GM18517 (cell line): ENCODE measurements at regions not wholly inside any gene's neighbourhood (a gene's known extent, or its start where the extent isn't known, plus 50 kb on each side); places are given as distances from the start of the nearest gene placed in this dataset.
"Not testable (repeated sequence)": the region's sequence is repeated elsewhere in the genome, so short reads cannot be mapped to it uniquely, and the experiment has no call there.

Experiments used
- ATAC-seq: cut with Tn5 transposase; IDR thresholded peaks from one replicate; pipeline ENCODE4 v1.9.1; 2021; ENCODE audit warnings: mild to moderate bottlenecking, moderate library complexity; ENCODE audit not compliant: unreplicated experiment

DNA sequence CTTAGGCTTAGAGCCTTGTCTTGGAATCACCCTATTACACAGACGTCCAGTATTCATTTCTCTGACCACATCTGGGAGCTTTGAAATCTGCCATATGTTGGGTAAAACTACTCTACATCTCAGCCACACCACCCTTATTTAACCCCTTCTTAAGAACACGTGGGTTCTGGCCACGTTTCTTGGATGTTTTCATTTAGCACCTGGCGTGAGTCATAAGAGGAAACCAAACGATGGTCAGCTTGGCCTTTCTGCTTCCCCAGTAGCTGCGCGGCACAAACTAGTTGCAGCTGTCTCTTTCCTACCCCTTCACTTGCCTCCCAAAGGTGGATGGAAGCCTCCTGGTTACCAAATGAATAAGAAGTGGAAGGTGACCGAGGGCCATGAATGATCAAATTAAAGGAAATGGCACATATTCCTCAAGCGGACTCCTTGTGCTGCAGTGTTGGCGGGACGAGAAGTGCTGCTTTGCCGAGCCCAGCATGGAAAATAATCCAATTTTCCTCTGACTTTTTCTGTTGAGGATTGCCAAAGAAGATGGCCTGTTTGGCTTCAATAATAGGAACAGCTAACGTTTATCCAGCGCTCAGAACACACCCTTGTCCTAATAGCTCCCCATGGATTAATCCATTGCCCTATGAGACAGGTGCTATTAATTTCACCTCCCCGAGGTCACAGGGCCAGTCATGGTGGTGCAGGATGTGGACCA lies 154.1 kb downstream of the ZNF664 start:
- ATAC-seq, result no peak

DNA sequence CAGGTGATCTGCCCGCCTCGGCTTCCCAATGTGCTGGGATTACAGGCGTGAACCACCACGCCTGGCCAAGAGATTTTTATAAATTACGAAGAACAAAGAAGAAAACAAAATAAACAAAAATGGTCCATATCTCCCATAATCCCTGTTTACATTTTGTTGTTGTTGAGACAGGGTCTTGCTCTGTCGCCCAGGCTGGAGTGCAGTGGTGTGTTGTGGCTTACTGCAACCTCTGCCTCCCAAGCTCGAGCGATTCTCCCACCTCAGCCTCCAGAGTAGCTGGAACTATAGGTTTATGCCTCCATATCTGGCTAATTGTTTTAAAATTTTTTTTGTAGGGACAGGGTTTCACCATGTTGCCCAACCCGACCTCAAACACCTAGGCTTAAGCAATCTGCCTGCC lies 156.1 kb downstream of the ZNF664 start:
- no peak for ATAC-seq

GRCh38 chr12:124130691-124131591 lies 157.9 kb downstream of the ZNF664 start:
- peak; percentile 81 for ATAC-seq

- no peak for ATAC-seq
These were observed 158.6 kb downstream of the ZNF664 start for GRCh38 chr12:124131659-124132058.

DNA sequence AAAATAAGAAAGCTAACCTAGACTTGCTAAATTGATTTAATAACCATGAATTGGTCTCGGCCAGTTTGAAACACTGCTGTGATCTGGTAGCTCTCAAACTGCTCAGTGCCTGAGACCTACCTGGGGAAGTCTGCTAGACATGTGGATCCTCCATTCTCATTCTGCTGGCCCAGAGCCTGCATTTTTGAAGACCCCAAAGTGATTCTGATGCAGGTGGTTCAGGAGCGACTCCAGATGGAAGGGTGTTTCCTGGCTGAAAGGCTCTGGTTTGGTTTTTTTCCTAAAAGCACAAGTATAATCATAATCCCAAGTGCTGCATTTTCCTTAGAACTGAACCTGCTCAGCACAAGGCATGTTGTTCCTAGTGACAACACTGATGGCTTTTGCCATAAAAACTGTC lies 159.5 kb downstream of the ZNF664 start:
- no peak for ATAC-seq

GRCh38 chr12:124136796-124137195 lies 158.1 kb upstream of the RFLNA start:
- ATAC-seq, result no peak

GRCh38 chr12:124140944-124141486 lies 153.9 kb upstream of the RFLNA start:
- ATAC-seq, result no peak

DNA sequence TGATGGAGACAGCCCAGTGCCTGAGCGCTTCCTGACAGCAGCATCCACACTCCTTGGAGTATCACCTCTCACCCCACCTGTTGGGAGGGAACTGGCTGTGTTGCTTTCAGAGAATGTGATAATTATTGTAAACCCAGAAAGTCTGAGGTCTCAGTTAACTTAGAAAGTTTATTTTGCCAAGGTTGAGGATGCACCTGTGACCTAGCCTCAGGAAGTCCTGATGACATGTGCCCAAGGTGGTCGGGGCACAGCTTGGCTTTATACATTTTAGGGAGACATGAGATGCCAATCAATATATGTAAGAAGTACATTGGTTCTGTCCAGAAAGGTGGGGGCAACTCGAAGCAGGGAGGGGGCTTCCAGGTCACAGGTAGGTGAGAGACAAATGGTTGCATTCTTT lies 153.3 kb upstream of the RFLNA start:
- ATAC-seq, result not testable (repeated sequence)

GRCh38 chr12:124142395-124143035 lies 152.4 kb upstream of the RFLNA start:
- no peak for ATAC-seq

DNA sequence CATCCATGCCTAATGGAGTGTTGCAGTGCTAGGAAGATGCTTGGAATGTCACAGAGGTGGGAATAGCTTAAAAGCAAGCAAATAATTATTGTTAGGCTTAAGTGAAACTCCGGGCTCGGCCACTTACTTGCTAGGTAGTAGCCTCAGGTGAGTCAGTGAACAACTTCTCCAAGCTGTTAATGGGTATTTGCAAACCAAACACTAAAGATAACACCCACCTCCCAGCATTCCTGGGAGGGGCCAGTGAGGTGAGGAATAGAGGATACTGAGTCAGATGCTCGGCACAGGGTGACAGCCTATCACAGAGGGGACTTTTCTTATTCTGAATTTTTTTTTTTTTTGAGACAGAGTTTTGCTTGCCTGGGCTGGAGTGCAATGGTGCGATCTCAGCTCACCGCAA lies 151.2 kb upstream of the RFLNA start:
- ATAC-seq, result no peak

DNA sequence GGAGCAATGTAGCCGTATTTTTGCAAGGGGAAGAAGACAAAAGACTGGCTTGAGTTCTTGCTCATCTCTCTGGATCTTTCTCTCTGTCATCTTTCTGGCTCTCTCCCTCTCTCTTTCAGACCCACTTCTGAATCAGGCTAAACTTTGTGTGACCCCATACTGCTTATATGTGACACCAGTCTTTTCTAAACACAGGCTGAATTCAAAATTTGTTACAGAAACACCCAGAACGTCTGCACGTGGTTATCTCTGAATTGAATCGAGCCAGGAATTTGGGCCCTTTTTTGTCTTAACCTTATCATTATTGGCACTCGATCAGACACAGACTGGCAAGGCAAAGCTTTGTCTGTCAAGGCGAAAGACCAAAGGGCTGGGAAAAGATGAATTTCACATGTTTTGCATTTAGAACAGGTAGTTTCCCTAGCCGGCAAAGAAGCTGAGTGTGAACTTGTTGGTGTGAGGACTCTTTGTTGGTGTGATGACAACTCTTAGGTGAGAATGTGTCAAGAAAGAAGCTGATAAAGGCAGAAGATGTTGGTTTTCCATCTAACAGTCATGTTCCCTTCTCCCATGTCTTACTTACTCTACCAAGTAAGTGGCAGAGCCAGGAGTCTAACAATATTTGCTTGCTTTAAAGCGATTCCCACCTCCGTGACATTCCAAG lies 150.2 kb upstream of the RFLNA start:
- ATAC-seq, result no peak

- no peak for ATAC-seq
These were observed 147.9 kb upstream of the RFLNA start for GRCh38 chr12:124147027-124147426.

- peak; percentile 74 for ATAC-seq
These were observed 147.3 kb upstream of the RFLNA start for GRCh38 chr12:124147575-124147974.

GRCh38 chr12:124148481-124149273 lies 146.2 kb upstream of the RFLNA start:
- ATAC-seq, result no peak

DNA sequence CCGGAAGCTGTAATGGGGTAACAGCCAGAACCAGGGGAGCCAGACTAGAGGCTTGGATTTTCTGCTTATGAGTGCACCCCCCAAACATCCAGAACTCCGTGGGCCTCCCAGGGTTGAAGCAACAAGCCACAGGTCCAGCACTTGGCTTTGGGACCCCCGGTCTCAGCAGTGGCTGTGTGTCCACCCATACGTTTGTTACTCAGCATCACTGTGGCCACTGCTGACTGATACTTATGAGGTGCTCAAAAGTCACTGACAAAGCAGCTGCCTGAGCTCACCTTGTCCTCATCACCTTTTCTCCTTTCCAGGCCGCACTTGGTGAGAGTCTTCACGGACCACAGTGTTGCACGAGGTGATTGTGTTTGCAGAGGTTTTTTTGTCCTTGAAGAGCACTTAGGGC lies 145.6 kb upstream of the RFLNA start:
- no peak for ATAC-seq

- no peak for ATAC-seq
These were observed 144.7 kb upstream of the RFLNA start for GRCh38 chr12:124150168-124150567.

DNA sequence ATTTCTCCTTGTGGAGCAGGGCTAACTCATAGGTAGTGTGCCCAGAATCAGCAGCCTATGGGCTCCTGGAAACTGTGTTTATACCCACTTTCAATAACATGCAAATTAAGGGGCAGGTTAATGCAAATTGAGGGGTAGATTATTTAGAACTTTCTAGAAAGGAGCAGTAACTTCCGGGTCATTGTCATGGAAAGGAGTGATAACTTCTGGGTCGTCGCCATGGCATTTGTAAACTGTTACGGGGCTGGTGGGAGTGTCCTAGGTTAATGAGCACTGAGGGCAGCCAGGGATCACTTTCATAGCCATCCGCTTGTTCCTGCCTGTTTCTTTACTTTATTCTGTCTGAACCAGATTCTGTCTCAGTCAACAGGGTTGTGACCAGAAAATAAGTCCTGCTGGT lies 143.3 kb upstream of the RFLNA start:
- ATAC-seq, result no peak

- no peak for ATAC-seq
These were observed 142.2 kb upstream of the RFLNA start for GRCh38 chr12:124152731-124153130.

- no peak for ATAC-seq
These were observed 141.5 kb upstream of the RFLNA start for GRCh38 chr12:124153392-124153791.

DNA sequence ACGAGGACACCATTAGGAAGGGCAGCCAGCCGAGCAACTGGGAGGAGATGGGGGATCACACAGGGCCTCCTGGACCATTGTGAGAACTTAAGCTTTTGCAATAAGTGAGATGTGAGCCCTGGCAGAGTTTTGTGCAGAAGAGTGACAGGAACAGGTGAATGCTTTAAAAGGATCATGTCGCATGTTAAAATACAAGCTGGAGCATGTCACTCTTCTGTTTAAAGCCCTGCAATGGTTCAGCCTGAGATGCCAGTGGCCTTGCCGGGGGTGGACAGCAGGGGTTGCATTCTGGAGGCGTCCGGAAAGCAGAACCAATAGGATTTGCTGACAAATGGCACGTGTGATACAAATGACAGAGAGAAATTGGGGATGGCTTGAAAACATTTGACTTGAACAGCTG lies 137.5 kb upstream of the RFLNA start:
- ATAC-seq, result no peak
